Esophagus (tissue), 2 donors: ENCODE measurements at regions not wholly inside any gene's neighbourhood (a gene's known extent, or its start where the extent isn't known, plus 50 kb on each side); places are given as distances from the start of the nearest gene placed in this dataset.
A peak's percentile ranks its signal among the peaks of the same experiment; 100 is the strongest.

ENCODE experiments used
- H3K27ac ChIP-seq, 2 donors: one replicate each; pipeline ENCODE4 v1.5.1; 2013; ENCODE audit warnings: low read depth in 2 of 2, mild to moderate bottlenecking in 2 of 2, inconsistent platforms in 1 of 2, low read length in 1 of 2, moderate library complexity in 1 of 2
- H3K27me3 ChIP-seq, 2 donors: one replicate each; pipeline ENCODE4 v1.6.1; 2013; ENCODE audit warnings: low read length in 2 of 2, control low read depth in 1 of 2, mild to moderate bottlenecking in 1 of 2; ENCODE audit not compliant: insufficient read depth in 2 of 2, control insufficient read depth in 1 of 2
- H3K36me3 ChIP-seq, 2 donors: one replicate each; pipeline ENCODE4 v1.6.1; 2013; ENCODE audit warnings: low read length in 1 of 2; ENCODE audit not compliant: control insufficient read depth in 2 of 2, insufficient read depth in 2 of 2
- H3K4me1 ChIP-seq, 2 donors: one replicate each; pipeline ENCODE4 v1.6.1; 2013; ENCODE audit warnings: low read length in 1 of 2; ENCODE audit not compliant: control insufficient read depth in 2 of 2, insufficient read depth in 2 of 2
- H3K4me3 ChIP-seq, 2 donors: one replicate each; pipeline ENCODE4 v1.5.1; 2013; ENCODE audit warnings: low read length in 2 of 2, mild to moderate bottlenecking in 2 of 2, low read depth in 1 of 2, moderate library complexity in 1 of 2
- H3K9me3 ChIP-seq, 2 donors: one replicate each; pipeline ENCODE4 v1.6.1; 2013; ENCODE audit warnings: mild to moderate bottlenecking in 2 of 2, low read depth in 1 of 2, low read length in 1 of 2, moderate library complexity in 1 of 2; ENCODE audit not compliant: control insufficient read depth in 2 of 2, insufficient read depth in 1 of 2
- WGBS, 2 donors: extraction: QIAGEN DNeasy Blood & Tissue Kit; methylation state at CpG; one replicate each; pipeline ENCODE4 v1.1.7; 2013; 5-methylcytosine and 5-hydroxymethylcytosine counted together
- donor health status: healthy with polysubstance abuse.
- donor health status: Bipolar disorder and iron deficiency.

DNA sequence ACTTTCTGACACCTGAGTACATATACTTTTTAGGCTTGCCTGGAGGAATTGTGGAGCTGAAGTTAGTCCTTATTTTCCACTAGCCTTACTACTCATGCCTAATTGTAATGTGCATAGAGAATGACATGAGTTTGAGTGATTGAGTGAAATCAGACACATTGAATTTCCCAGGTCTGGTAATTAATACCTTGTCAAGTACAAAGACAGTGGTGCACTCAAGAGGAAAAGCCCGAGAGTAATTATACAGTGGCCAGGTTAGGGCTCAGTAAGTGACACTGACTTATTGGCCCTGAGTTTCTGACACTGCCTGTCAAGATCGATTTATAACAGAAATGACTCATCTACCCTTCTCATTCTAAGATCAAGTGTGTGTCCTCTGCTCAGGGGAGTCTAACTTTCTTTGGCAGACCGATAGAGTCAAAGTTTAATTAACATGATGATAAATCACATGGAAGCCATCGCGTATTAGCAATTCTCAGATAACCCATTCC is 288.3 kb downstream of the TPBG start:
- 79 to 82% methylated on average over 5 of the region's 5 CpGs for WGBS, 2 donors
- Histone ChIP-seq H3K36me3 (no peaks in the 10 kb centered on the region), H3K4me3 (no peak overlapping the region), H3K27ac (no peak overlapping the region), H3K27me3 (no peaks in the 10 kb centered on the region), H3K9me3 (no peaks in the 10 kb centered on the region), H3K4me1 (no peaks in the 10 kb centered on the region)

- Histone ChIP-seq H3K9me3 (no peaks in the 10 kb centered on the region), H3K4me1 (no peaks in the 10 kb centered on the region), H3K4me3 (no peak overlapping the region), H3K27me3 (no peaks in the 10 kb centered on the region), H3K27ac (no peak overlapping the region), H3K36me3 (no peaks in the 10 kb centered on the region)
- WGBS, 2 donors = 88 to 93% methylated on average over 2 of the region's 2 CpGs
Observed at GRCh38 chr6:82679232-82679631, 315.6 kb downstream of the TPBG start.

DNA sequence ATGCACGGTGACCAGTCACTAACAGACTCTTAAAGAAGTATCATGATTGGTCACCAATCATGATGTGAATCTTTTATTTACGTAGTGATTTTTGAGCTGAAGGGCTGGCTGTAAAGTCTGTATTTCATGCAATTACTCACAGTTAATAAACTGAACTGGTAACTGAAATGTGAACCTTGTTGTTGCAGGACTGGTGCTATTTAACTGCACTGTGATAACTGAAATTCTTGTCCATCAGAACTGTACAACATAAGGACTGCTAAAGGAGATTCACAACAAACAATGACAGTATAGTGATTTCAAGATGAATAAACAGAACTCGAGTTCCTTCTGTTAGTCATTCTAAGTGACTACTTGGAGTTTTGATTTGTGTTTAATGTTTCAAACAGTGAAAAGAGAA is 316.6 kb downstream of the TPBG start:
- no peaks in the 10 kb centered on the region for H3K9me3 ChIP-seq
- H3K4me3 ChIP-seq = no peak overlapping the region
- WGBS, 2 donors = 57 to 59% methylated on average over 3 of the region's 3 CpGs
- H3K27me3 ChIP-seq = no peaks in the 10 kb centered on the region
- H3K36me3 ChIP-seq = no peaks in the 10 kb centered on the region
- no peaks in the 10 kb centered on the region for H3K4me1 ChIP-seq
- no peak overlapping the region for H3K27ac ChIP-seq

GRCh38 chr6:82681119-82681714 is 317.6 kb downstream of the TPBG start:
- Histone ChIP-seq H3K9me3 (no peaks in the 10 kb centered on the region), H3K4me1 (no peaks in the 10 kb centered on the region), H3K4me3 (no peak overlapping the region), H3K27ac (peak overlapping the region in 1 of 2 donors; percentile 22), H3K27me3 (no peaks in the 10 kb centered on the region), H3K36me3 (no peaks in the 10 kb centered on the region)
- WGBS, 2 donors = 52 to 58% methylated on average over 3 of the region's 3 CpGs

DNA sequence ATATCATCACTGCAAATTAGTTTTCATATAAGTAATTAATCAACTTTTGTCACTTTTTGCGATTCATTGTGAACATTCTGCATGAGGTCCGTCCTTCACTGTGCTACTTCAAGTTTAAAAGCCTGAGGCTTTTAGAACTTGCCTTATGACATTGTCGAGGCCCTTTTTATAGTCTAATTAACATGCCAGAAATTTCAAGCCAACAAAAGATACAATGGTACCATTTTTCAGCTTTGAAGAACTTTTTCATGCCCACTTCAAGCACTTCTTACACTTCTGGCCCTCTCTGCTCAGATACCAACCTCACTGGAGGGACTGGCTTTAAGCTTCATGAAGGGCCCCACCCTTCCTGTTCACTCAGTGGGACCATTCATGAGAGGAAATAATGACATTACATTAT is 323.1 kb downstream of the TPBG start:
- WGBS, 2 donors = 78 to 83% methylated on average over 3 of the region's 3 CpGs
- no peak overlapping the region for H3K27ac ChIP-seq
- H3K27me3 ChIP-seq = no peaks in the 10 kb centered on the region
- no peaks in the 10 kb centered on the region for H3K4me1 ChIP-seq
- H3K4me3 ChIP-seq = no peak overlapping the region
- no peaks in the 10 kb centered on the region for H3K36me3 ChIP-seq
- no peaks in the 10 kb centered on the region for H3K9me3 ChIP-seq

- 66 to 74% methylated on average over 7 of the region's 7 CpGs for WGBS, 2 donors
- no peaks in the 10 kb centered on the region for H3K9me3 ChIP-seq
- no peaks in the 10 kb centered on the region for H3K4me1 ChIP-seq
- no peak overlapping the region for H3K27ac ChIP-seq
- no peaks in the 10 kb centered on the region for H3K36me3 ChIP-seq
- no peaks in the 10 kb centered on the region for H3K27me3 ChIP-seq
- no peak overlapping the region for H3K4me3 ChIP-seq
Observed at GRCh38 chr6:82687855-82688254, 324.2 kb downstream of the TPBG start.

DNA sequence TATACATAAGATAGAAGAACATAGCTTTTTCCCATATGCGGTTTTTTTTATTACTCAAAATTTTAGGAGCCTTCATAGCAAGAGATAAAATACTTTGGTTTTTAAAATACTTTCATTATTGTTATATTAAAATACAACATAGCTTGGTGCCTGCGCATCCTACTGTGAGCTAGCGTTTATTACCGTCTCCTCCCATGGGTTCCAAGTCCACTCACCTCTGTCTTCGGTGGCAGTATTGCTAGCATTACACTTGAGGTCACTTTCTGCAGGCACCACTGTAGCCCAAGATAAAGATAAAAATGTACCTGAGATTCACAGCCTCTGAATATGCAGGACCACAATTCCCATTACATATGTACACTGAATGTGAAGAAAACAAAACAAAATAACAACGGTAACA is 326.7 kb downstream of the TPBG start:
- Histone ChIP-seq H3K9me3 (no peaks in the 10 kb centered on the region), H3K4me1 (no peaks in the 10 kb centered on the region), H3K36me3 (no peaks in the 10 kb centered on the region), H3K4me3 (no peak overlapping the region), H3K27me3 (no peaks in the 10 kb centered on the region), H3K27ac (no peak overlapping the region)
- 91 to 96% methylated on average over 6 of the region's 6 CpGs for WGBS, 2 donors

GRCh38 chr6:82691997-82692396 is 328.4 kb downstream of the TPBG start:
- Histone ChIP-seq H3K27me3 (no peaks in the 10 kb centered on the region), H3K4me1 (no peaks in the 10 kb centered on the region), H3K36me3 (no peaks in the 10 kb centered on the region), H3K9me3 (no peaks in the 10 kb centered on the region), H3K4me3 (no peak overlapping the region), H3K27ac (no peak overlapping the region)

DNA sequence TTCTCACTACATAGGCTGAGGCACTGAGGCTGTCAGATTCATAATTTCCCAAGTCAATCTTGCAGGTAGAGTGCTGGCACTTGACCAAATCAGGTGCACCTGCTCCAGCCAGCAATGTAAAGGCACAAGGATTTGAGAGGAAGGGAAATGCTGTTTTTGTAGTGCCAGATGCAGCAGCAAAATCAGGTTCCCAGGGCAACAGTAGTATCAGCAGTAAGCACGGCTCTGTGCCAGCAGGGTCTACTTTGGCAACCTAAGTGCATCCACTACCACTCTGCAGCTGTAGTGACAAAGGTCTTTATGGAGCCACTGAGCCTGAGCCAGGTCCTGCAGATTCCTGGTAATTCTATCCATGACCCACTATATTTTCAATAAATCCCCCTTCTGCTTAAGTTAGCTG is 329.5 kb downstream of the TPBG start:
- no peaks in the 10 kb centered on the region for H3K4me1 ChIP-seq
- no peaks in the 10 kb centered on the region for H3K9me3 ChIP-seq
- no peak overlapping the region for H3K4me3 ChIP-seq
- H3K36me3 ChIP-seq = no peaks in the 10 kb centered on the region
- no peak overlapping the region for H3K27ac ChIP-seq
- WGBS, 2 donors = 54 to 79% methylated on average over 1 of the region's 1 CpG
- H3K27me3 ChIP-seq = no peaks in the 10 kb centered on the region

GRCh38 chr6:82701341-82701740 is 337.7 kb downstream of the TPBG start:
- 83 to 84% methylated on average over 3 of the region's 3 CpGs for WGBS, 2 donors
- H3K4me3 ChIP-seq = no peak overlapping the region
- no peak overlapping the region for H3K27ac ChIP-seq
- no peaks in the 10 kb centered on the region for H3K4me1 ChIP-seq
- H3K9me3 ChIP-seq = no peaks in the 10 kb centered on the region
- H3K27me3 ChIP-seq = no peaks in the 10 kb centered on the region
- no peaks in the 10 kb centered on the region for H3K36me3 ChIP-seq
